ENCODE measurements at regions not wholly inside any gene's neighbourhood (a gene's known extent, or its start where the extent isn't known, plus 50 kb on each side); places are given as distances from the start of the nearest gene placed in this dataset.

- no peak for TF ChIP-seq EZH2phosphoT487 (IDR thresholded peaks at IDR 0.05; ENCODE audit: borderline replicate concordance, low read depth, low read length)
- TF ChIP-seq, protein P1, sequence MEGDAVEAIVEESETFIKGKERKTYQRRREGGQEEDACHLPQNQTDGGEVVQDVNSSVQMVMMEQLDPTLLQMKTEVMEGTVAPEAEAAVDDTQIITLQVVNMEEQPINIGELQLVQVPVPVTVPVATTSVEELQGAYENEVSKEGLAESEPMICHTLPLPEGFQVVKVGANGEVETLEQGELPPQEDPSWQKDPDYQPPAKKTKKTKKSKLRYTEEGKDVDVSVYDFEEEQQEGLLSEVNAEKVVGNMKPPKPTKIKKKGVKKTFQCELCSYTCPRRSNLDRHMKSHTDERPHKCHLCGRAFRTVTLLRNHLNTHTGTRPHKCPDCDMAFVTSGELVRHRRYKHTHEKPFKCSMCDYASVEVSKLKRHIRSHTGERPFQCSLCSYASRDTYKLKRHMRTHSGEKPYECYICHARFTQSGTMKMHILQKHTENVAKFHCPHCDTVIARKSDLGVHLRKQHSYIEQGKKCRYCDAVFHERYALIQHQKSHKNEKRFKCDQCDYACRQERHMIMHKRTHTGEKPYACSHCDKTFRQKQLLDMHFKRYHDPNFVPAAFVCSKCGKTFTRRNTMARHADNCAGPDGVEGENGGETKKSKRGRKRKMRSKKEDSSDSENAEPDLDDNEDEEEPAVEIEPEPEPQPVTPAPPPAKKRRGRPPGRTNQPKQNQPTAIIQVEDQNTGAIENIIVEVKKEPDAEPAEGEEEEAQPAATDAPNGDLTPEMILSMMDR (conservative IDR thresholded peaks at IDR 0.05; ENCODE audit: low read length), result no peak
Measured at GRCh38 chr12:19647806-19648556, 208.7 kb downstream of the AEBP2 start.
